A549 (cell line): ENCODE measurements at regions not wholly inside any gene's neighbourhood (a gene's known extent, or its start where the extent isn't known, plus 50 kb on each side); places are given as distances from the start of the nearest gene placed in this dataset.

Source experiments
- ATAC-seq, 2 experiments: fragments of 200-7000 bp in 1 of 2; fragments of >200 bp in 1 of 2; cut with Nextera tagmentation in 1 of 2; cut with Tn5 transposase in 1 of 2; 3 replicates each; pipeline versions ENCODE4 v1.8.0 to v1.9.1; 2018 to 2020; ENCODE audit warnings: mild to moderate bottlenecking in 1 of 2, moderate library complexity in 1 of 2
- CTCF ChIA-PET: fragments of 300-600 bp; sonication (Branson Sonifier 250); formaldehyde crosslinking; extraction: SDS; loops from one replicate; lab custom pipeline; 2021; ENCODE audit warnings: antibody characterized with exemption, inconsistent platforms; lab: Yijun Ruan, JAX
- POLR2A ChIA-PET: fragments of 350-600 bp; formaldehyde crosslinking; extraction: SDS; loops from one replicate; lab custom pipeline; 2021; ENCODE audit warnings: antibody characterized with exemption, inconsistent platforms; lab: Yijun Ruan, JAX
- DNase-seq, 2 experiments: peaks; one replicate each; pipeline versions ENCODE4 v3.0.0 to v3.0.0-alpha.2; 2011 to 2016; ENCODE audit warnings: low read depth in 1 of 2, low spot score in 1 of 2
- FAIRE-seq: peaks from 2 replicates; lab custom pipeline; 2011; peaks lifted over from hg19 to GRCh38; lab: Jason Lieb, UNC
- H3K27ac ChIP-seq, 2 experiments: fragments of >200 bp; sonication (Bioruptor Twin); formaldehyde crosslinking; 3 replicates each; pipeline ENCODE4 v1.5.1; 2016 to 2017
- H3K4me1 ChIP-seq: fragments of >200 bp; sonication (Bioruptor Twin); formaldehyde crosslinking; 3 replicates; pipeline ENCODE4 v1.6.1; 2016
- H3K4me2 ChIP-seq: fragments of >200 bp; sonication (Bioruptor Twin); formaldehyde crosslinking; 3 replicates; pipeline ENCODE4 v1.6.1; 2016
- H3K4me3 ChIP-seq: fragments of >200 bp; sonication (Bioruptor Twin); formaldehyde crosslinking; 3 replicates; pipeline ENCODE4 v1.5.1; 2016
- H3K9me3 ChIP-seq: fragments of >200 bp; sonication (Bioruptor Twin); formaldehyde crosslinking; 3 replicates; pipeline ENCODE4 v1.6.1; 2016
- ATOH8 ChIP-seq: fragments of 250-450 bp; sonication (Bioruptor Pico); IDR thresholded peaks from 2 replicates; pipeline ENCODE4 v1.5.0; 2020; ENCODE audit warnings: low read depth, mild to moderate bottlenecking, moderate library complexity
- BCL3 ChIP-seq: fragments of >200 bp; sonication (Bioruptor Twin); formaldehyde crosslinking; IDR thresholded peaks from 3 replicates; pipeline ENCODE4 v1.6.1; 2016
- CBX2 ChIP-seq: fragments of 200-600 bp; sonication (generic); IDR thresholded peaks from 2 replicates; pipeline ENCODE4 v1.6.1; 2016; ENCODE audit warnings: low read depth, mild to moderate bottlenecking, borderline replicate concordance
- CTCF ChIP-seq: fragments of >200 bp; sonication (Bioruptor Twin); formaldehyde crosslinking; IDR thresholded peaks from 3 replicates; pipeline ENCODE4 v1.5.1; 2016
- EHMT2 ChIP-seq: fragments of 200-600 bp; sonication (generic); IDR thresholded peaks from 2 replicates; pipeline ENCODE4 v1.6.1; 2016; ENCODE audit warnings: antibody characterized with exemption, low read depth, mild to moderate bottlenecking, moderate library complexity
- EP300 ChIP-seq, 2 experiments: fragments of >200 bp; sonication (Bioruptor Twin); formaldehyde crosslinking; IDR thresholded peaks; 2 replicates in 1 of 2; 3 replicates in 1 of 2; pipeline ENCODE4 v1.6.1; 2016 to 2017
- HDAC2 ChIP-seq: fragments of 200-600 bp; sonication (generic); IDR thresholded peaks from 2 replicates; pipeline ENCODE4 v1.6.1; 2016
- HEYL ChIP-seq: fragments of 250-450 bp; sonication (Bioruptor Pico); IDR thresholded peaks from 2 replicates; pipeline ENCODE4 v1.8.0; 2021; ENCODE audit warnings: mild to moderate bottlenecking, moderate library complexity
- HMGXB4 ChIP-seq: fragments of 250-450 bp; sonication (Bioruptor Pico); IDR thresholded peaks from 2 replicates; pipeline ENCODE4 v1.5.0; 2021; ENCODE audit warnings: mild to moderate bottlenecking, moderate library complexity, borderline replicate concordance
- JUN ChIP-seq, 2 experiments: fragments of >200 bp; sonication (Bioruptor Twin); formaldehyde crosslinking; IDR thresholded peaks; 2 replicates in 1 of 2; 3 replicates in 1 of 2; pipeline ENCODE4 v1.6.1; 2016 to 2017
- MAZ ChIP-seq: fragments of 150-350 bp; IDR thresholded peaks from 2 replicates; pipeline ENCODE4 v1.6.1; 2014; ENCODE audit warnings: antibody characterized with exemption, low read depth, low read length, borderline replicate concordance
- MYC ChIP-seq: IDR thresholded peaks from 2 replicates; pipeline ENCODE4 v1.6.1; 2012; ENCODE audit warnings: mild to moderate bottlenecking, inconsistent platforms, low read length, improper control_type of control experiment, borderline replicate concordance
- NFE2L2 ChIP-seq: fragments of 150-350 bp; conservative IDR thresholded peaks from 2 replicates; pipeline ENCODE4 v1.6.1; 2014; ENCODE audit warnings: low read length
- PBX3 ChIP-seq: IDR thresholded peaks from 2 replicates; pipeline ENCODE4 v1.6.1; 2012
- PHF8 ChIP-seq: fragments of 200-600 bp; sonication (generic); IDR thresholded peaks from 2 replicates; pipeline ENCODE4 v1.6.1; 2016; ENCODE audit warnings: low read depth, mild to moderate bottlenecking, antibody characterized with exemption, moderate library complexity, borderline replicate concordance
- RARB ChIP-seq: fragments of 250-450 bp; sonication (Bioruptor Pico); IDR thresholded peaks from 2 replicates; pipeline ENCODE4 v1.8.0; 2021; ENCODE audit warnings: mild to moderate bottlenecking, moderate library complexity
- REST ChIP-seq: fragments of 200-600 bp; sonication (generic); IDR thresholded peaks from 2 replicates; pipeline ENCODE4 v1.6.1; 2016; ENCODE audit warnings: antibody characterized with exemption, mild to moderate bottlenecking, moderate library complexity
- RNF2 ChIP-seq: fragments of 200-600 bp; sonication (generic); IDR thresholded peaks from 2 replicates; pipeline ENCODE4 v1.6.1; 2016; ENCODE audit warnings: low read depth, mild to moderate bottlenecking, antibody characterized with exemption, moderate library complexity, borderline replicate concordance
- SMC3 ChIP-seq: fragments of >200 bp; sonication (Bioruptor Twin); formaldehyde crosslinking; IDR thresholded peaks from 3 replicates; pipeline ENCODE4 v1.6.1; 2018; ENCODE audit warnings: inconsistent platforms
- ZNF302 ChIP-seq: fragments of 250-450 bp; sonication (Bioruptor Pico); IDR thresholded peaks from 2 replicates; pipeline ENCODE4 v1.9.0; 2021; ENCODE audit warnings: inconsistent platforms, mild to moderate bottlenecking, moderate library complexity
- WGBS: methylation state at CpG from one replicate; pipeline ENCODE4 v1.1.6; 2017; ENCODE audit errors: missing lambda C conversion rate; 5-methylcytosine and 5-hydroxymethylcytosine counted together

GRCh38 chr16:49931266-49931665, 75.4 kb upstream of the ZNF423 start:
- DNase-seq (no peak), ATAC-seq (no peak), FAIRE-seq (no peak)
- TF ChIP-seq HMGXB4 (CRISPR knock-in tag) (no peak), NFE2L2 (no peak), PHF8 (no peak), JUN (IDR thresholded peaks at IDR 0.05) (no peak), MAZ (no peak), CBX2 (no peak), RARB (CRISPR knock-in tag) (no peak), HDAC2 (no peak), CTCF (no peak), REST (no peak), ATOH8 (CRISPR knock-in tag) (no peak), MYC (no peak), ZNF302 (CRISPR knock-in tag) (no peak), EHMT2 (no peak), SMC3 (no peak), HEYL (no peak), EP300 (IDR thresholded peaks at IDR 0.05) (no peak), PBX3 (no peak), BCL3 (no peak), RNF2 (no peak)
- POLR2A ChIA-PET, result no interaction called here
- Histone ChIP-seq H3K4me1 (no peaks in the 10 kb centered on the region), H3K9me3 (no peaks in the 10 kb centered on the region), H3K4me3 (no peak overlapping the region), H3K4me2 (no peak overlapping the region), H3K27ac (no peak overlapping the region)
- WGBS, result 16% methylated on average over 5 of the region's 5 CpGs
- CTCF ChIA-PET, result interaction anchor here (1.5 to 2.7 kb wide), 3 partner anchors 12 to 74 kb away, joined by 5 to 8 read pairs (median 7); no protein-coding TSS in a partner anchor
